IMR-90 (cell line): ENCODE measurements at regions not wholly inside any gene's neighbourhood (a gene's known extent, or its start where the extent isn't known, plus 50 kb on each side); places are given as distances from the start of the nearest gene placed in this dataset.

Source experiments
- ATAC-seq: fragments of 200-7000 bp; cut with Tn5 transposase; 2 replicates; pipeline ENCODE4 v1.9.1; 2020; ENCODE audit warnings: low read depth, mild to moderate bottlenecking, moderate library complexity
- BruUV-seq: library from RNA; stranded (reverse); fragments of 400-500 nt; replicated peaks from 2 replicates; lab custom pipeline; 2021; lab: Mats Ljungman, UMichigan
- CTCF ChIA-PET: fragments of 300-600 bp; formaldehyde crosslinking; extraction: SDS; loops from one replicate; lab custom pipeline; 2021; ENCODE audit warnings: antibody characterized with exemption; lab: Yijun Ruan, JAX
- POLR2A ChIA-PET: fragments of 300-600 bp; sonication (Branson Sonifier 250); formaldehyde crosslinking; loops from one replicate; lab custom pipeline; 2022; ENCODE audit warnings: antibody characterized with exemption; ENCODE audit not compliant: unreplicated experiment; lab: Charles Lee
- DNase-seq: peaks from one replicate; pipeline ENCODE4 v3.0.0; 2013
- H2AFZ ChIP-seq: replicated peaks from 2 replicates; pipeline ENCODE3; 2013; ENCODE audit warnings: low read length, mild to moderate bottlenecking; ENCODE audit not compliant: poor library complexity
- H2AK5ac ChIP-seq: 2 replicates; pipeline ENCODE4 v1.6.1; 2013; ENCODE audit warnings: low read depth, low read length, inconsistent platforms
- H2AK9ac ChIP-seq: replicated peaks from 2 replicates; pipeline ENCODE3; 2013; ENCODE audit warnings: mild to moderate bottlenecking, low read depth, low read length, moderate library complexity; ENCODE audit not compliant: poor library complexity
- H2BK120ac ChIP-seq: 2 replicates; pipeline ENCODE4 v1.6.1; 2013; ENCODE audit warnings: low read depth, low read length, inconsistent platforms
- H2BK15ac ChIP-seq: 3 replicates; pipeline ENCODE4 v1.6.1; 2013; ENCODE audit warnings: low read depth, low read length, inconsistent platforms
- H2BK20ac ChIP-seq: 2 replicates; pipeline ENCODE4 v1.6.1; 2013; ENCODE audit warnings: low read depth, mild to moderate bottlenecking, inconsistent platforms, low read length, moderate library complexity
- H2BK5ac ChIP-seq: 2 replicates; pipeline ENCODE4 v1.6.1; 2013; ENCODE audit warnings: mild to moderate bottlenecking, low read depth, low read length, inconsistent platforms; ENCODE audit not compliant: poor library complexity, severe bottlenecking
- H3K14ac ChIP-seq: replicated peaks from 2 replicates; pipeline ENCODE4 v1.6.1; 2013; ENCODE audit warnings: low read depth, low read length, inconsistent platforms
- H3K18ac ChIP-seq: 2 replicates; pipeline ENCODE4 v1.6.1; 2013; ENCODE audit warnings: low read depth, low read length, control low read depth
- H3K23ac ChIP-seq: 2 replicates; pipeline ENCODE4 v1.6.1; 2013; ENCODE audit warnings: low read depth, low read length, inconsistent platforms
- H3K27ac ChIP-seq: 2 replicates; pipeline ENCODE4 v1.5.1; 2013; ENCODE audit warnings: mild to moderate bottlenecking, control low read depth, low read length; ENCODE audit not compliant: insufficient read depth
- H3K27me3 ChIP-seq: 2 replicates; pipeline ENCODE4 v1.6.1; 2013; ENCODE audit warnings: low read length; ENCODE audit not compliant: control insufficient read depth, insufficient read depth
- H3K36me3 ChIP-seq: 2 replicates; pipeline ENCODE4 v1.6.1; 2013; ENCODE audit warnings: low read length, mixed read lengths; ENCODE audit not compliant: control insufficient read depth, insufficient read depth
- H3K4ac ChIP-seq: 2 replicates; pipeline ENCODE4 v1.6.1; 2013; ENCODE audit warnings: low read depth, low read length, inconsistent platforms
- H3K4me1 ChIP-seq: 2 replicates; pipeline ENCODE4 v1.6.1; 2013; ENCODE audit warnings: low read length, mixed read lengths; ENCODE audit not compliant: control insufficient read depth, insufficient read depth
- H3K4me2 ChIP-seq: 2 replicates; pipeline ENCODE4 v1.6.1; 2013; ENCODE audit warnings: low read depth, mild to moderate bottlenecking, control low read depth, low read length, moderate library complexity
- H3K4me3 ChIP-seq: 2 replicates; pipeline ENCODE4 v1.5.1; 2013; ENCODE audit warnings: low read depth, mild to moderate bottlenecking, control low read depth, low read length, moderate library complexity; ENCODE audit not compliant: insufficient read depth
- H3K56ac ChIP-seq: 2 replicates; pipeline ENCODE4 v1.6.1; 2013; ENCODE audit warnings: low read length, inconsistent platforms; ENCODE audit not compliant: insufficient read depth; ENCODE audit errors: extremely low read depth
- H3K79me1 ChIP-seq, 2 experiments: 2 replicates each; pipeline ENCODE4 v1.6.1; 2013; ENCODE audit warnings: low read length in 2 of 2, inconsistent platforms in 1 of 2, low read depth in 1 of 2
- H3K9ac ChIP-seq: 2 replicates; pipeline ENCODE4 v1.6.1; 2013; ENCODE audit warnings: low read depth, low read length, control low read depth
- H3K9me1 ChIP-seq: 2 replicates; pipeline ENCODE4 v1.6.1; 2013; ENCODE audit warnings: low read length, inconsistent platforms; ENCODE audit not compliant: insufficient read depth
- H3K9me3 ChIP-seq: 2 replicates; pipeline ENCODE4 v1.6.1; 2013; ENCODE audit warnings: low read length; ENCODE audit not compliant: control insufficient read depth, insufficient read depth
- H4K20me1 ChIP-seq: 2 replicates; pipeline ENCODE4 v1.6.1; 2013; ENCODE audit warnings: low read length, inconsistent platforms; ENCODE audit not compliant: insufficient read depth
- H4K5ac ChIP-seq: 2 replicates; pipeline ENCODE4 v1.6.1; 2013; ENCODE audit warnings: mild to moderate bottlenecking, low read depth, low read length, control low read depth
- H4K8ac ChIP-seq, 2 experiments: 2 replicates each; pipeline ENCODE4 v1.6.1; 2013; ENCODE audit warnings: low read depth in 2 of 2, low read length in 2 of 2, control low read depth in 1 of 2, inconsistent platforms in 1 of 2
- H4K91ac ChIP-seq: 2 replicates; pipeline ENCODE4 v1.6.1; 2013; ENCODE audit warnings: low read depth, low read length, inconsistent platforms; ENCODE audit not compliant: insufficient read depth
- POLR2A ChIP-seq: IDR thresholded peaks from 2 replicates; pipeline ENCODE4 v1.6.1; 2012; ENCODE audit warnings: mild to moderate bottlenecking, low read depth, low read length
- RAD21 ChIP-seq: IDR thresholded peaks from 2 replicates; pipeline ENCODE4 v1.6.1; 2012; ENCODE audit warnings: low read length, improper control_type of control experiment
- RFX5 ChIP-seq: IDR thresholded peaks from 2 replicates; pipeline ENCODE4 v1.8.0; 2012; ENCODE audit warnings: low read depth, mild to moderate bottlenecking, low read length, moderate library complexity
- SMC3 ChIP-seq: fragments of 150-350 bp; IDR thresholded peaks from 2 replicates; pipeline ENCODE4 v1.6.1; 2016; ENCODE audit warnings: low read depth, mild to moderate bottlenecking, antibody characterized with exemption, low read length, moderate library complexity
- WGBS, 2 experiments: methylation state at CpG; one replicate each; pipeline versions ENCODE4 v1.1.5 to v1.1.7; 2013; ENCODE audit warnings: missing lambda C conversion rate in 2 of 2; ENCODE audit not compliant: insufficient read length in 1 of 2; ENCODE audit errors: extremely low coverage in 2 of 2; 5-methylcytosine and 5-hydroxymethylcytosine counted together
- dilution Hi-C: fragments of 300-500 bp; cut with HindIII; formaldehyde crosslinking; loops from one replicate; pipeline ENCODE4 v1.14.3; 2018; ENCODE audit warnings: low sequenced_read_pairs; ENCODE audit not compliant: unreplicated experiment
- in situ Hi-C: fragments of 300-500 bp; cut with MboI; formaldehyde crosslinking; loops from 3 replicates; pipeline ENCODE4 v1.14.3; 2019; ENCODE audit warnings: low sequenced_read_pairs, inconsistent platforms, mixed read lengths
- intact Hi-C: fragments of 100-400 bp; cut with micrococcal nuclease; formaldehyde crosslinking; loops from 2 replicates; pipeline ENCODE4 v1.10.0; 2022
- TF ChIP-seq, protein P1 (sequence below): fragments of 150-350 bp; IDR thresholded peaks from 2 replicates; pipeline ENCODE4 v1.6.1; 2016; ENCODE audit warnings: low read depth, mild to moderate bottlenecking, low read length, moderate library complexity, borderline replicate concordance
- TF ChIP-seq, protein P2 (sequence below): conservative IDR thresholded peaks from 2 replicates; pipeline ENCODE4 v1.5.1; 2012; ENCODE audit warnings: mild to moderate bottlenecking, low read depth, low read length, improper control_type of control experiment

- H3K18ac ChIP-seq: no peak overlapping the region
- H3K27me3 ChIP-seq: no peaks in the 10 kb centered on the region
- intact Hi-C loops: no loop called here
- DNase-seq: peak; percentile 21
- no peaks in the 10 kb centered on the region for H4K20me1 ChIP-seq
- dilution Hi-C loops: no loop called here
- in situ Hi-C loops: no loop called here
- no peak overlapping the region for H3K23ac ChIP-seq
- H4K5ac ChIP-seq: no peak overlapping the region
- TF ChIP-seq, protein P1, sequence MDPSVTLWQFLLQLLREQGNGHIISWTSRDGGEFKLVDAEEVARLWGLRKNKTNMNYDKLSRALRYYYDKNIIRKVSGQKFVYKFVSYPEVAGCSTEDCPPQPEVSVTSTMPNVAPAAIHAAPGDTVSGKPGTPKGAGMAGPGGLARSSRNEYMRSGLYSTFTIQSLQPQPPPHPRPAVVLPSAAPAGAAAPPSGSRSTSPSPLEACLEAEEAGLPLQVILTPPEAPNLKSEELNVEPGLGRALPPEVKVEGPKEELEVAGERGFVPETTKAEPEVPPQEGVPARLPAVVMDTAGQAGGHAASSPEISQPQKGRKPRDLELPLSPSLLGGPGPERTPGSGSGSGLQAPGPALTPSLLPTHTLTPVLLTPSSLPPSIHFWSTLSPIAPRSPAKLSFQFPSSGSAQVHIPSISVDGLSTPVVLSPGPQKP: no peak
- TF ChIP-seq RAD21: no peak
- TF ChIP-seq SMC3: no peak
- no peak for TF ChIP-seq POLR2A
- TF ChIP-seq, protein P2, sequence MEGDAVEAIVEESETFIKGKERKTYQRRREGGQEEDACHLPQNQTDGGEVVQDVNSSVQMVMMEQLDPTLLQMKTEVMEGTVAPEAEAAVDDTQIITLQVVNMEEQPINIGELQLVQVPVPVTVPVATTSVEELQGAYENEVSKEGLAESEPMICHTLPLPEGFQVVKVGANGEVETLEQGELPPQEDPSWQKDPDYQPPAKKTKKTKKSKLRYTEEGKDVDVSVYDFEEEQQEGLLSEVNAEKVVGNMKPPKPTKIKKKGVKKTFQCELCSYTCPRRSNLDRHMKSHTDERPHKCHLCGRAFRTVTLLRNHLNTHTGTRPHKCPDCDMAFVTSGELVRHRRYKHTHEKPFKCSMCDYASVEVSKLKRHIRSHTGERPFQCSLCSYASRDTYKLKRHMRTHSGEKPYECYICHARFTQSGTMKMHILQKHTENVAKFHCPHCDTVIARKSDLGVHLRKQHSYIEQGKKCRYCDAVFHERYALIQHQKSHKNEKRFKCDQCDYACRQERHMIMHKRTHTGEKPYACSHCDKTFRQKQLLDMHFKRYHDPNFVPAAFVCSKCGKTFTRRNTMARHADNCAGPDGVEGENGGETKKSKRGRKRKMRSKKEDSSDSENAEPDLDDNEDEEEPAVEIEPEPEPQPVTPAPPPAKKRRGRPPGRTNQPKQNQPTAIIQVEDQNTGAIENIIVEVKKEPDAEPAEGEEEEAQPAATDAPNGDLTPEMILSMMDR: no peak
- no peak for TF ChIP-seq RFX5
- H4K91ac ChIP-seq: no peak overlapping the region
- no peaks in the 10 kb centered on the region for H3K9me3 ChIP-seq
- ATAC-seq: no peak
- no peaks in the 10 kb centered on the region for H3K36me3 ChIP-seq
- WGBS, 2 experiments: no CpG with 5 or more reads among the region's 2 CpGs
- no peaks in the 10 kb centered on the region for H3K79me1 ChIP-seq
- no peak overlapping the region for H2BK120ac ChIP-seq
- no peak overlapping the region for H3K4ac ChIP-seq
- no peak overlapping the region for H3K56ac ChIP-seq
- no peak overlapping the region for H2AK9ac ChIP-seq
- H3K9ac ChIP-seq: no peak overlapping the region
- H3K9me1 ChIP-seq: peaks cover 8% of the 10 kb centered on the region
- H3K4me3 ChIP-seq: no peak overlapping the region
- CTCF ChIA-PET: no interaction called here
- POLR2A ChIA-PET: no interaction called here
- no peak overlapping the region for H3K4me2 ChIP-seq
- BruUV-seq: no TSS peak
- no peak overlapping the region for H2BK15ac ChIP-seq
- H2AK5ac ChIP-seq: no peak overlapping the region; the same call in 1 of the 2 replicates
- peaks cover 15% of the 10 kb centered on the region for H3K4me1 ChIP-seq
- peak overlapping the region; percentile 46; the same call in 1 of the 2 replicates for H2BK20ac ChIP-seq
- no peak overlapping the region for H3K14ac ChIP-seq
- no peak overlapping the region for H3K27ac ChIP-seq
- H4K8ac ChIP-seq: no peak overlapping the region
- H2AFZ ChIP-seq: no peak overlapping the region
- H2BK5ac ChIP-seq: no peak overlapping the region
Observed at GRCh38 chr13:28581451-28581850, 77.5 kb upstream of the POMP start.
